ENCODE measurements at regions not wholly inside any gene's neighbourhood (a gene's known extent, or its start where the extent isn't known, plus 50 kb on each side); places are given as distances from the start of the nearest gene placed in this dataset.
A peak's percentile ranks its signal among the peaks of the same experiment; 100 is the strongest.

- H3K27me3 ChIP-seq (ENCODE audit: control insufficient read depth, insufficient read depth, low read length) = no peaks in the 10 kb centered on the region
- H3K36me3 ChIP-seq (ENCODE audit: control insufficient read depth in 2 of 3, insufficient read depth in 3 of 3, low read length in 3 of 3) = no peaks in the 10 kb centered on the region
- TF ChIP-seq CTCF (IDR thresholded peaks at IDR 0.05; ENCODE audit: borderline replicate concordance, extremely low read depth, insufficient read depth) = no peak
- no peak for FAIRE-seq
- H3K9me3 ChIP-seq (ENCODE audit: control insufficient read depth in 2 of 3, insufficient read depth in 1 of 3, low read length in 3 of 3) = no peaks in the 10 kb centered on the region
- intact Hi-C loops (cut with DNase I) = no loop called here
- peak in 2 of 5 donors; percentile 37 to 45 for DNase-seq
- H3K4me1 ChIP-seq (ENCODE audit: control insufficient read depth in 2 of 3, insufficient read depth in 2 of 3, low read depth in 1 of 3, low read length in 3 of 3) = no peaks in the 10 kb centered on the region
- H3K27ac ChIP-seq (ENCODE audit: low read depth in 2 of 2, low read length in 2 of 2) = no peak overlapping the region
- no peak overlapping the region for H3K9ac ChIP-seq (ENCODE audit: low read length in 3 of 3)
- no peak overlapping the region for H3K4me3 ChIP-seq (ENCODE audit: low read length in 3 of 3)
Measured at GRCh38 chrX:126695375-126695896, 124.1 kb upstream of the PRR32 start.

GRCh38 chrX:126697091-126697490 is 122.4 kb upstream of the PRR32 start:
- DNase-seq (no peak), FAIRE-seq (no peak)
- no peak overlapping the region for H3K4me3 ChIP-seq (ENCODE audit: low read length in 3 of 3)
- H3K9me3 ChIP-seq (ENCODE audit: control insufficient read depth in 2 of 3, insufficient read depth in 1 of 3, low read length in 3 of 3) = no peaks in the 10 kb centered on the region
- TF ChIP-seq CTCF (IDR thresholded peaks at IDR 0.05; ENCODE audit: borderline replicate concordance, extremely low read depth, insufficient read depth) = no peak
- H3K4me1 ChIP-seq (ENCODE audit: control insufficient read depth in 2 of 3, insufficient read depth in 2 of 3, low read depth in 1 of 3, low read length in 3 of 3) = no peaks in the 10 kb centered on the region
- no peaks in the 10 kb centered on the region for H3K27me3 ChIP-seq (ENCODE audit: control insufficient read depth, insufficient read depth, low read length)
- intact Hi-C loops (cut with DNase I) = no loop called here
- H3K36me3 ChIP-seq (ENCODE audit: control insufficient read depth in 2 of 3, insufficient read depth in 3 of 3, low read length in 3 of 3) = no peaks in the 10 kb centered on the region
- H3K27ac ChIP-seq (ENCODE audit: low read depth in 2 of 2, low read length in 2 of 2) = no peak overlapping the region
- no peak overlapping the region for H3K9ac ChIP-seq (ENCODE audit: low read length in 3 of 3)

- no peaks in the 10 kb centered on the region for H3K27me3 ChIP-seq (ENCODE audit: control insufficient read depth, insufficient read depth, low read length)
- H3K36me3 ChIP-seq (ENCODE audit: control insufficient read depth in 2 of 3, insufficient read depth in 3 of 3, low read length in 3 of 3) = no peaks in the 10 kb centered on the region
- no peaks in the 10 kb centered on the region for H3K9me3 ChIP-seq (ENCODE audit: control insufficient read depth in 2 of 3, insufficient read depth in 1 of 3, low read length in 3 of 3)
- FAIRE-seq (no peak), DNase-seq (no peak)
- H3K4me3 ChIP-seq (ENCODE audit: low read length in 3 of 3) = no peak overlapping the region
- intact Hi-C loops (cut with DNase I) = no loop called here
- H3K27ac ChIP-seq (ENCODE audit: low read depth in 2 of 2, low read length in 2 of 2) = no peak overlapping the region
- H3K4me1 ChIP-seq (ENCODE audit: control insufficient read depth in 2 of 3, insufficient read depth in 2 of 3, low read depth in 1 of 3, low read length in 3 of 3) = no peaks in the 10 kb centered on the region
- TF ChIP-seq CTCF (IDR thresholded peaks at IDR 0.05; ENCODE audit: borderline replicate concordance, extremely low read depth, insufficient read depth) = no peak
- no peak overlapping the region for H3K9ac ChIP-seq (ENCODE audit: low read length in 3 of 3)
Measured at GRCh38 chrX:126701380-126701779, 118.1 kb upstream of the PRR32 start.

- intact Hi-C loops (cut with DNase I) = no loop called here
- no peaks in the 10 kb centered on the region for H3K27me3 ChIP-seq (ENCODE audit: control insufficient read depth, insufficient read depth, low read length)
- no peaks in the 10 kb centered on the region for H3K9me3 ChIP-seq (ENCODE audit: control insufficient read depth in 2 of 3, insufficient read depth in 1 of 3, low read length in 3 of 3)
- H3K4me1 ChIP-seq (ENCODE audit: control insufficient read depth in 2 of 3, insufficient read depth in 2 of 3, low read depth in 1 of 3, low read length in 3 of 3) = no peaks in the 10 kb centered on the region
- H3K36me3 ChIP-seq (ENCODE audit: control insufficient read depth in 2 of 3, insufficient read depth in 3 of 3, low read length in 3 of 3) = no peaks in the 10 kb centered on the region
- H3K27ac ChIP-seq (ENCODE audit: low read depth in 2 of 2, low read length in 2 of 2) = no peak overlapping the region
- no peak for FAIRE-seq
- no peak overlapping the region for H3K4me3 ChIP-seq (ENCODE audit: low read length in 3 of 3)
- DNase-seq = peak in 2 of 5 donors; percentile 3 to 29
- H3K9ac ChIP-seq (ENCODE audit: low read length in 3 of 3) = no peak overlapping the region
- no peak for TF ChIP-seq CTCF (IDR thresholded peaks at IDR 0.05; ENCODE audit: borderline replicate concordance, extremely low read depth, insufficient read depth)
Measured at GRCh38 chrX:126718440-126718839, 101.1 kb upstream of the PRR32 start.
